AG04449 (cell line): ENCODE measurements at regions not wholly inside any gene's neighbourhood (a gene's known extent, or its start where the extent isn't known, plus 50 kb on each side); places are given as distances from the start of the nearest gene placed in this dataset.

Experiments
- CTCF ChIA-PET: fragments of 350-600 bp; formaldehyde crosslinking; extraction: SDS; loops from one replicate; lab custom pipeline; 2021; ENCODE audit warnings: antibody characterized with exemption; lab: Yijun Ruan, JAX
- POLR2A ChIA-PET: fragments of 400-600, 350-600 bp; formaldehyde crosslinking; extraction: SDS; loops from one replicate; lab custom pipeline; 2020; ENCODE audit warnings: antibody characterized with exemption, inconsistent platforms; lab: Yijun Ruan, JAX
- DNase-seq: peaks from one replicate; pipeline ENCODE4 v3.0.0-alpha.2; 2010; ENCODE audit warnings: low read depth, low spot score
- H3K4me3 ChIP-seq: 2 replicates; pipeline ENCODE4 v1.5.1; 2011; ENCODE audit warnings: low read depth, mild to moderate bottlenecking, control low read depth, low read length
- CTCF ChIP-seq: IDR thresholded peaks from one replicate; pipeline ENCODE4 v1.5.1; 2011; ENCODE audit warnings: mild to moderate bottlenecking, moderate library complexity, low read length, control low read depth, inconsistent platforms; ENCODE audit not compliant: insufficient read depth; ENCODE audit errors: missing control alignments

GRCh38 chr2:18311420-18312195 lies 248.8 kb downstream of the RDH14 start:
- ChIA-PET CTCF (no interaction called here), POLR2A (no interaction called here)
- H3K4me3 ChIP-seq = no peak overlapping the region
- TF ChIP-seq CTCF = no peak
- peak; percentile 85 for DNase-seq

GRCh38 chr2:18309627-18310026 lies 250.8 kb downstream of the RDH14 start:
- POLR2A ChIA-PET = no interaction called here
- no peak for TF ChIP-seq CTCF
- H3K4me3 ChIP-seq = no peak overlapping the region
- no peak for DNase-seq
- CTCF ChIA-PET = no interaction called here

- no peak for DNase-seq
- CTCF ChIA-PET = no interaction called here
- H3K4me3 ChIP-seq = no peak overlapping the region
- POLR2A ChIA-PET = no interaction called here
- no peak for TF ChIP-seq CTCF
Observed at GRCh38 chr2:18309188-18309587, 251.3 kb downstream of the RDH14 start.

- TF ChIP-seq CTCF = no peak
- POLR2A ChIA-PET = no interaction called here
- CTCF ChIA-PET = interaction anchor here (1.6 kb wide), 1 partner anchor 155 kb away, joined by 4 read pairs; no protein-coding TSS in a partner anchor
- H3K4me3 ChIP-seq = no peak overlapping the region
- DNase-seq = no peak
Observed at GRCh38 chr2:18304849-18305248, 255.6 kb downstream of the RDH14 start.

- ChIA-PET POLR2A (no interaction called here), CTCF (interaction anchor here (1.3 kb wide), 1 partner anchor 17 kb away, joined by 4 read pairs; no protein-coding TSS in a partner anchor)
- TF ChIP-seq CTCF = no peak
- no peak overlapping the region for H3K4me3 ChIP-seq
- DNase-seq = no peak
Observed at GRCh38 chr2:18301421-18302139, 258.9 kb downstream of the RDH14 start.
